ENCODE measurements at regions not wholly inside any gene's neighbourhood (a gene's known extent, or its start where the extent isn't known, plus 50 kb on each side); places are given as distances from the start of the nearest gene placed in this dataset.

- H3K27ac ChIP-seq (ENCODE audit: low read depth, low read length, poor library complexity, severe bottlenecking), result no peak overlapping the region
- H3K27me3 ChIP-seq (replicated peaks; ENCODE audit: insufficient read depth, low read depth, low read length, poor library complexity), result no peaks in the 10 kb centered on the region
- BruUV-seq (replicated peaks), result no TSS peak
- intact Hi-C loops (cut with micrococcal nuclease; ENCODE audit: unreplicated experiment), result no loop called here
- ChIA-PET POLR2A (ENCODE audit: low non-redundant PET) (no interaction called here), CTCF (interaction anchor here (0.6 kb wide), 1 partner anchor 200 kb away, joined by 3 read pairs; no protein-coding TSS in a partner anchor)
- no peaks in the 10 kb centered on the region for H3K36me3 ChIP-seq (ENCODE audit: insufficient read depth, low read length, poor library complexity, severe bottlenecking)
- TF ChIP-seq EZH2 (IDR thresholded peaks at IDR 0.05; ENCODE audit: borderline replicate concordance, low read depth, low read length, poor library complexity, severe bottlenecking), result no peak
- no peak for TF ChIP-seq CTCF (conservative IDR thresholded peaks at IDR 0.05; ENCODE audit: low read depth, low read length)
- no peak overlapping the region for H3K4me3 ChIP-seq (ENCODE audit: low read depth, low read length, poor library complexity, severe bottlenecking)
- no peak for DNase-seq (ENCODE audit: low spot score)
- H3K9me3 ChIP-seq (ENCODE audit: low read depth, low read length, poor library complexity, severe bottlenecking), result no peaks in the 10 kb centered on the region
- peaks cover 8% of the 10 kb centered on the region for H3K4me1 ChIP-seq (ENCODE audit: insufficient read depth, low read length, poor library complexity, severe bottlenecking)
Observed at GRCh38 chr3:171967932-171968678, 71.3 kb upstream of the FNDC3B start.

- ChIA-PET POLR2A (ENCODE audit: low non-redundant PET) (no interaction called here), CTCF (no interaction called here)
- Histone ChIP-seq H3K27me3 (replicated peaks; ENCODE audit: insufficient read depth, low read depth, low read length, poor library complexity) (no peaks in the 10 kb centered on the region), H3K36me3 (ENCODE audit: insufficient read depth, low read length, poor library complexity, severe bottlenecking) (no peaks in the 10 kb centered on the region), H3K4me1 (ENCODE audit: insufficient read depth, low read length, poor library complexity, severe bottlenecking) (peaks cover 8% of the 10 kb centered on the region), H3K27ac (ENCODE audit: low read depth, low read length, poor library complexity, severe bottlenecking) (no peak overlapping the region), H3K9me3 (ENCODE audit: low read depth, low read length, poor library complexity, severe bottlenecking) (no peaks in the 10 kb centered on the region), H3K4me3 (ENCODE audit: low read depth, low read length, poor library complexity, severe bottlenecking) (no peak overlapping the region)
- DNase-seq (ENCODE audit: low spot score), result no peak
- intact Hi-C loops (cut with micrococcal nuclease; ENCODE audit: unreplicated experiment), result no loop called here
- no TSS peak for BruUV-seq (replicated peaks)
- TF ChIP-seq EZH2 (IDR thresholded peaks at IDR 0.05; ENCODE audit: borderline replicate concordance, low read depth, low read length, poor library complexity, severe bottlenecking) (no peak), CTCF (conservative IDR thresholded peaks at IDR 0.05; ENCODE audit: low read depth, low read length) (no peak)
Observed at GRCh38 chr3:171970301-171970788, 69.0 kb upstream of the FNDC3B start.

GRCh38 chr3:171971919-171972514 is 67.4 kb upstream of the FNDC3B start:
- BruUV-seq (replicated peaks), result no TSS peak
- intact Hi-C loops (cut with micrococcal nuclease; ENCODE audit: unreplicated experiment), result no loop called here
- H3K4me1 ChIP-seq (ENCODE audit: insufficient read depth, low read length, poor library complexity, severe bottlenecking), result peaks cover 7% of the 10 kb centered on the region
- no peak overlapping the region for H3K27ac ChIP-seq (ENCODE audit: low read depth, low read length, poor library complexity, severe bottlenecking)
- TF ChIP-seq EZH2 (IDR thresholded peaks at IDR 0.05; ENCODE audit: borderline replicate concordance, low read depth, low read length, poor library complexity, severe bottlenecking) (no peak), CTCF (conservative IDR thresholded peaks at IDR 0.05; ENCODE audit: low read depth, low read length) (no peak)
- no peak overlapping the region for H3K4me3 ChIP-seq (ENCODE audit: low read depth, low read length, poor library complexity, severe bottlenecking)
- no peak for DNase-seq (ENCODE audit: low spot score)
- POLR2A ChIA-PET (ENCODE audit: low non-redundant PET), result no interaction called here
- no peaks in the 10 kb centered on the region for H3K36me3 ChIP-seq (ENCODE audit: insufficient read depth, low read length, poor library complexity, severe bottlenecking)
- H3K9me3 ChIP-seq (ENCODE audit: low read depth, low read length, poor library complexity, severe bottlenecking), result no peaks in the 10 kb centered on the region
- no peaks in the 10 kb centered on the region for H3K27me3 ChIP-seq (replicated peaks; ENCODE audit: insufficient read depth, low read depth, low read length, poor library complexity)
- CTCF ChIA-PET, result no interaction called here

Measured in A673 (cell line).